HepG2 (cell line): ENCODE measurements at regions not wholly inside any gene's neighbourhood (a gene's known extent, or its start where the extent isn't known, plus 50 kb on each side); places are given as distances from the start of the nearest gene placed in this dataset.

Experiments
- ATAC-seq: fragments of 200-7000 bp; cut with Tn5 transposase; 3 replicates; pipeline ENCODE4 v1.9.1; 2020; ENCODE audit warnings: mild to moderate bottlenecking, moderate library complexity
- BruUV-seq: library from RNA; stranded (reverse); fragments of 400-500 nt; replicated peaks from 2 replicates; lab custom pipeline; 2021; lab: Mats Ljungman, UMichigan
- CTCF ChIA-PET: fragments of 300-600 bp; formaldehyde crosslinking; extraction: SDS; loops from one replicate; lab custom pipeline; 2021; ENCODE audit warnings: low total read pairs, inconsistent platforms, low intra/inter-chr PET ratio; lab: Yijun Ruan, JAX
- POLR2A ChIA-PET: fragments of 350-600 bp; sonication (Branson Sonifier 250); formaldehyde crosslinking; loops from one replicate; lab custom pipeline; 2020; ENCODE audit warnings: antibody characterized with exemption, inconsistent platforms; lab: Yijun Ruan, JAX
- DNase-seq: peaks from one replicate; pipeline ENCODE4 v3.0.0-alpha.2; 2015; ENCODE audit warnings: low spot score
- FAIRE-seq: peaks from 3 replicates; lab custom pipeline; 2011; peaks lifted over from hg19 to GRCh38; lab: Jason Lieb, UNC
- H2AFZ ChIP-seq: one replicate; pipeline ENCODE4 v1.6.1; 2011; ENCODE audit warnings: low read length, inconsistent platforms
- H3K27ac ChIP-seq: fragments of 300-600 bp; 3 replicates; pipeline ENCODE4 v1.8.0; 2011; ENCODE audit warnings: mixed run types, mild to moderate bottlenecking, mixed read lengths, low read length, inconsistent platforms; ENCODE audit not compliant: insufficient read depth; ENCODE audit errors: extremely low read length
- H3K27me3 ChIP-seq, 2 experiments: fragments of 200-600 bp in 1 of 2; 2 replicates in 1 of 2; 3 replicates in 1 of 2; pipeline versions ENCODE4 v1.6.0 to v1.8.0; 2011; ENCODE audit warnings: low read length in 2 of 2, mild to moderate bottlenecking in 2 of 2, moderate library complexity in 2 of 2, inconsistent platforms in 1 of 2; ENCODE audit not compliant: insufficient read depth in 2 of 2, control insufficient read depth in 1 of 2
- H3K36me3 ChIP-seq, 2 experiments: fragments of 200-600 bp in 1 of 2; replicated peaks in 1 of 2; 2 replicates in 1 of 2; 3 replicates in 1 of 2; pipeline versions ENCODE4 v1.5.1 to v1.8.0; 2011; ENCODE audit warnings: low read length in 2 of 2, inconsistent platforms in 1 of 2; ENCODE audit not compliant: insufficient read depth in 2 of 2, control insufficient read depth in 1 of 2
- H3K4me1 ChIP-seq: 2 replicates; pipeline ENCODE4 v1.5.1; 2012; ENCODE audit warnings: low read length, inconsistent platforms; ENCODE audit not compliant: insufficient read depth
- H3K4me2 ChIP-seq: 2 replicates; pipeline ENCODE4 v1.6.0; 2011; ENCODE audit warnings: low read depth, low read length, inconsistent platforms
- H3K4me3 ChIP-seq, 3 experiments: fragments of 200-600 bp in 1 of 3; sonication (generic), shearing (Covaris generic) in 1 of 3; replicated peaks in 1 of 3; 2 replicates each; pipeline ENCODE4 v1.5.1; 2011 to 2016; ENCODE audit warnings: low read length in 3 of 3, inconsistent platforms in 2 of 3, low read depth in 2 of 3, mild to moderate bottlenecking in 2 of 3, control low read depth in 1 of 3, mixed read lengths in 1 of 3; ENCODE audit not compliant: insufficient read depth in 1 of 3
- H3K79me2 ChIP-seq: one replicate; pipeline ENCODE4 v1.6.1; 2011; ENCODE audit warnings: low read length, inconsistent platforms; ENCODE audit not compliant: insufficient read depth
- H3K9ac ChIP-seq: 2 replicates; pipeline ENCODE4 v1.6.0; 2011; ENCODE audit warnings: mild to moderate bottlenecking, low read depth, low read length, inconsistent platforms; ENCODE audit not compliant: insufficient read depth
- H3K9me3 ChIP-seq: 2 replicates; pipeline ENCODE4 v1.5.1; 2012; ENCODE audit warnings: mild to moderate bottlenecking, low read length
- H4K20me1 ChIP-seq: 2 replicates; pipeline ENCODE4 v1.6.0; 2011; ENCODE audit warnings: inconsistent platforms, mild to moderate bottlenecking, low read length, moderate library complexity; ENCODE audit not compliant: insufficient read depth
- ATF4 ChIP-seq, 2 experiments: fragments of 450-650 bp in 1 of 2; sonication (generic) in 1 of 2; formaldehyde crosslinking; IDR thresholded peaks; 2 replicates each; pipeline versions ENCODE4 v1.5.0 to v1.8.0; 2020 to 2022; ENCODE audit warnings: mild to moderate bottlenecking in 1 of 2, missing genetic modification reagents in 1 of 2
- DBP ChIP-seq: sonication (generic); formaldehyde crosslinking; IDR thresholded peaks from 2 replicates; pipeline ENCODE4 v1.4.0; 2020; ENCODE audit warnings: missing genetic modification reagents; ENCODE audit errors: not compliant biosample characterization
- ESRRA ChIP-seq: sonication (generic); formaldehyde crosslinking; IDR thresholded peaks from 2 replicates; pipeline ENCODE4 v1.5.1; 2020; ENCODE audit warnings: mild to moderate bottlenecking, low read depth, missing genetic modification reagents
- ZBTB25 ChIP-seq: IDR thresholded peaks from 2 replicates; pipeline ENCODE4 v1.6.1; 2018; ENCODE audit warnings: missing genetic modification reagents
- ZNF280B ChIP-seq: sonication (generic); formaldehyde crosslinking; IDR thresholded peaks from 2 replicates; pipeline ENCODE4 v1.5.0; 2020; ENCODE audit warnings: missing genetic modification reagents, mild to moderate bottlenecking, borderline replicate concordance
- ZNF891 ChIP-seq: sonication (generic); formaldehyde crosslinking; IDR thresholded peaks from 2 replicates; pipeline ENCODE4 v1.5.0; 2020; ENCODE audit warnings: mild to moderate bottlenecking, missing genetic modification reagents
- WGBS: methylation state at CpG from one replicate; pipeline ENCODE4 v1.1.6; 2017; ENCODE audit warnings: low lambda C conversion rate; 5-methylcytosine and 5-hydroxymethylcytosine counted together
- in situ Hi-C: cut with HindIII; loops from 2 replicates; pipeline ENCODE4 v1.10.0; 2017; ENCODE audit warnings: low pct_unique_long_range_greater_than_20kb; ENCODE audit not compliant: extremely low pct_ligation_motif_present
- intact Hi-C: fragments of 100-400 bp; cut with micrococcal nuclease; formaldehyde crosslinking; loops from one replicate; pipeline ENCODE4 v1.10.0; 2022; ENCODE audit not compliant: unreplicated experiment
- TF ChIP-seq, protein P1 (sequence below): sonication (generic); formaldehyde crosslinking; IDR thresholded peaks from 2 replicates; pipeline ENCODE4 v1.9.0; 2022; ENCODE audit warnings: missing genetic modification reagents, mild to moderate bottlenecking, borderline replicate concordance
- TF ChIP-seq, protein P2 (sequence below): sonication (generic); formaldehyde crosslinking; conservative IDR thresholded peaks from 2 replicates; pipeline ENCODE4 v1.8.1; 2023; ENCODE audit warnings: missing genetic modification reagents

- TF ChIP-seq, protein P1, sequence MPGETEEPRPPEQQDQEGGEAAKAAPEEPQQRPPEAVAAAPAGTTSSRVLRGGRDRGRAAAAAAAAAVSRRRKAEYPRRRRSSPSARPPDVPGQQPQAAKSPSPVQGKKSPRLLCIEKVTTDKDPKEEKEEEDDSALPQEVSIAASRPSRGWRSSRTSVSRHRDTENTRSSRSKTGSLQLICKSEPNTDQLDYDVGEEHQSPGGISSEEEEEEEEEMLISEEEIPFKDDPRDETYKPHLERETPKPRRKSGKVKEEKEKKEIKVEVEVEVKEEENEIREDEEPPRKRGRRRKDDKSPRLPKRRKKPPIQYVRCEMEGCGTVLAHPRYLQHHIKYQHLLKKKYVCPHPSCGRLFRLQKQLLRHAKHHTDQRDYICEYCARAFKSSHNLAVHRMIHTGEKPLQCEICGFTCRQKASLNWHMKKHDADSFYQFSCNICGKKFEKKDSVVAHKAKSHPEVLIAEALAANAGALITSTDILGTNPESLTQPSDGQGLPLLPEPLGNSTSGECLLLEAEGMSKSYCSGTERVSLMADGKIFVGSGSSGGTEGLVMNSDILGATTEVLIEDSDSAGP (CRISPR knock-in tag): no peak
- TF ChIP-seq ATF4 (CRISPR knock-in tag; IDR thresholded peaks at IDR 0.05) (no peak), ZBTB25 (CRISPR knock-in tag) (no peak), ZNF280B (CRISPR knock-in tag) (no peak), ZNF891 (CRISPR knock-in tag) (no peak)
These were observed 105.2 kb upstream of the DLX2 start (continued) for GRCh38 chr2:172207911-172208310.

DNA sequence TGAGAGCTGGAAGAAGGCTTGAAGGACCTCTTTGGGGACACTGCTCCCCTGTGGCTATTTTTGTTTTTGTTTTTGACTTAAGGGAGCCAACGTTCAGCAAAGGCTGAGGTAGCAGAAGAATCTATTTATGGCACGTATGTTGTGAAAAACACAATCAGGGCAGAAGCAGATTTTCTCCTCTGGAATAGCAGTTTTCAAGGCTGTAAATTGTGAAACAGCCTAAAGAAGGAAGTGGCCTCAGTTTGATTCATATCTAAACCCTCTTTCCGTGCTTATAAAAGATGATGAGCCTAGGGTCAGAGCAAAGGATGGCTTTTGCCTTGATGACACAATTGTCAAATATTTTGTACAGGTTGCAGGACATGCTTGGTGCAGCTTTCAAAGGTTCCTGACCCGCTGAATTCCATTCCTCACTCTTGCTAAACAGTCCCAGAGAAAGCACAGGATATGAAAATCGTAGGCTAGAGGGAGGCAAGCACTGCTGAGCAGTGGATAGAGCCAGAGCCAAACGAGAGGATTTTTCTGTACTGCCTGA is 106.2 kb upstream of the DLX2 start:
- intact Hi-C loops: no loop called here
- ChIA-PET POLR2A (no interaction called here), CTCF (no interaction called here)
- Histone ChIP-seq H3K27me3 (peaks cover 2 to 18% of the 10 kb centered on the region in 2 experiments; a peak in 2 of 5 replicates), H3K4me3 (no peak overlapping the region), H2AFZ (no peak overlapping the region), H3K4me2 (no peak overlapping the region), H3K4me1 (0 out of 2 replicates have a peak, but pooled peaks cover 5% of the 10 kb centered on the region), H3K79me2 (no peaks in the 10 kb centered on the region), H3K9me3 (no peaks in the 10 kb centered on the region), H3K36me3 (no peaks in the 10 kb centered on the region), H3K9ac (no peak overlapping the region), H4K20me1 (no peaks in the 10 kb centered on the region), H3K27ac (no peak overlapping the region)
- FAIRE-seq (no peak), ATAC-seq (peak; percentile 71), DNase-seq (no peak)
- TF ChIP-seq ESRRA (CRISPR knock-in tag): no peak
- no peak for TF ChIP-seq DBP (CRISPR knock-in tag)
- TF ChIP-seq, protein P2, sequence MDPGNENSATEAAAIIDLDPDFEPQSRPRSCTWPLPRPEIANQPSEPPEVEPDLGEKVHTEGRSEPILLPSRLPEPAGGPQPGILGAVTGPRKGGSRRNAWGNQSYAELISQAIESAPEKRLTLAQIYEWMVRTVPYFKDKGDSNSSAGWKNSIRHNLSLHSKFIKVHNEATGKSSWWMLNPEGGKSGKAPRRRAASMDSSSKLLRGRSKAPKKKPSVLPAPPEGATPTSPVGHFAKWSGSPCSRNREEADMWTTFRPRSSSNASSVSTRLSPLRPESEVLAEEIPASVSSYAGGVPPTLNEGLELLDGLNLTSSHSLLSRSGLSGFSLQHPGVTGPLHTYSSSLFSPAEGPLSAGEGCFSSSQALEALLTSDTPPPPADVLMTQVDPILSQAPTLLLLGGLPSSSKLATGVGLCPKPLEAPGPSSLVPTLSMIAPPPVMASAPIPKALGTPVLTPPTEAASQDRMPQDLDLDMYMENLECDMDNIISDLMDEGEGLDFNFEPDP: 0 out of 2 replicates have a peak, but pooled peaks have one; percentile 41
- in situ Hi-C loops: no loop called here
- no TSS peak for BruUV-seq
- 13% methylated on average over 6 of the region's 6 CpGs for WGBS
